Endothelial cell of umbilical vein (primary cell): ENCODE measurements at regions not wholly inside any gene's neighbourhood (a gene's known extent, or its start where the extent isn't known, plus 50 kb on each side); places are given as distances from the start of the nearest gene placed in this dataset.

Source experiments
- CTCF ChIP-seq, 2 donors: IDR thresholded peaks; 1 replicate in 1 of 2; 2 replicates in 1 of 2; pipeline ENCODE4 v1.5.1; 2011; ENCODE audit warnings: low read length in 2 of 2, mild to moderate bottlenecking in 2 of 2, moderate library complexity in 2 of 2, control low read depth in 1 of 2, inconsistent platforms in 1 of 2, low read depth in 1 of 2; ENCODE audit not compliant: insufficient read depth in 1 of 2; ENCODE audit errors: extremely low read depth in 1 of 2
- EZH2 ChIP-seq: IDR thresholded peaks from 2 replicates; pipeline ENCODE4 v1.6.1; 2012; ENCODE audit warnings: borderline replicate concordance, low read depth, mild to moderate bottlenecking, moderate library complexity, low read length, inconsistent platforms; ENCODE audit not compliant: severe bottlenecking
- MAX ChIP-seq: IDR thresholded peaks from 2 replicates; pipeline ENCODE4 v1.6.1; 2011; ENCODE audit not compliant: insufficient read depth, insufficient read length
- MYC ChIP-seq: IDR thresholded peaks from one replicate; pipeline ENCODE4 v1.6.1; 2011; ENCODE audit warnings: mild to moderate bottlenecking, low read depth, low read length
- POLR2A ChIP-seq: IDR thresholded peaks from 2 replicates; pipeline ENCODE4 v1.6.1; 2012; ENCODE audit warnings: low read depth, mild to moderate bottlenecking, control low read depth, low read length

- TF ChIP-seq MYC: no peak
- no peak for TF ChIP-seq CTCF (IDR thresholded peaks at IDR 0.05; ENCODE audit: extremely low read depth in 1 of 2, insufficient read depth in 1 of 2, low read depth in 1 of 2, low read length in 2 of 2)
- no peak for TF ChIP-seq POLR2A
- TF ChIP-seq EZH2: no peak
- no peak for TF ChIP-seq MAX
These were observed 352.7 kb upstream of the PLD5 start for GRCh38 chr1:242877229-242877628.
